ENCODE measurements at regions not wholly inside any gene's neighbourhood (a gene's known extent, or its start where the extent isn't known, plus 50 kb on each side); places are given as distances from the start of the nearest gene placed in this dataset.

GRCh38 chr16:9260666-9261065 is 169.2 kb downstream of the HAPSTR1 start:
- H3K4me3 ChIP-seq = no peak overlapping the region
- H3K27me3 ChIP-seq = peaks cover 0 to 17% (median 0%) of the 10 kb centered on the region in 4 donors
- no peaks in the 10 kb centered on the region for H3K36me3 ChIP-seq
- no peaks in the 10 kb centered on the region for H3K4me1 ChIP-seq
- intact Hi-C loops (cut with DNase I) = no loop called here
- 57% methylated on average over 4 of the region's 4 CpGs for WGBS
- no peak for DNase-seq (ENCODE audit: extremely low spot score)
- H3K27ac ChIP-seq (replicated peaks in 1 of 4) = no peak overlapping the region
- peaks cover 0 to 1% (median under 1%) of the 10 kb centered on the region in 4 donors for H3K9me3 ChIP-seq
- no peak for TF ChIP-seq POLR2A (IDR thresholded peaks at IDR 0.05; ENCODE audit: low read depth)
- TF ChIP-seq, protein P1, sequence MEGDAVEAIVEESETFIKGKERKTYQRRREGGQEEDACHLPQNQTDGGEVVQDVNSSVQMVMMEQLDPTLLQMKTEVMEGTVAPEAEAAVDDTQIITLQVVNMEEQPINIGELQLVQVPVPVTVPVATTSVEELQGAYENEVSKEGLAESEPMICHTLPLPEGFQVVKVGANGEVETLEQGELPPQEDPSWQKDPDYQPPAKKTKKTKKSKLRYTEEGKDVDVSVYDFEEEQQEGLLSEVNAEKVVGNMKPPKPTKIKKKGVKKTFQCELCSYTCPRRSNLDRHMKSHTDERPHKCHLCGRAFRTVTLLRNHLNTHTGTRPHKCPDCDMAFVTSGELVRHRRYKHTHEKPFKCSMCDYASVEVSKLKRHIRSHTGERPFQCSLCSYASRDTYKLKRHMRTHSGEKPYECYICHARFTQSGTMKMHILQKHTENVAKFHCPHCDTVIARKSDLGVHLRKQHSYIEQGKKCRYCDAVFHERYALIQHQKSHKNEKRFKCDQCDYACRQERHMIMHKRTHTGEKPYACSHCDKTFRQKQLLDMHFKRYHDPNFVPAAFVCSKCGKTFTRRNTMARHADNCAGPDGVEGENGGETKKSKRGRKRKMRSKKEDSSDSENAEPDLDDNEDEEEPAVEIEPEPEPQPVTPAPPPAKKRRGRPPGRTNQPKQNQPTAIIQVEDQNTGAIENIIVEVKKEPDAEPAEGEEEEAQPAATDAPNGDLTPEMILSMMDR (IDR thresholded peaks at IDR 0.05) = no peak
- no peak for TF ChIP-seq POLR2AphosphoS5 (IDR thresholded peaks at IDR 0.05)
- TF ChIP-seq EP300 (IDR thresholded peaks at IDR 0.05) = no peak

DNA sequence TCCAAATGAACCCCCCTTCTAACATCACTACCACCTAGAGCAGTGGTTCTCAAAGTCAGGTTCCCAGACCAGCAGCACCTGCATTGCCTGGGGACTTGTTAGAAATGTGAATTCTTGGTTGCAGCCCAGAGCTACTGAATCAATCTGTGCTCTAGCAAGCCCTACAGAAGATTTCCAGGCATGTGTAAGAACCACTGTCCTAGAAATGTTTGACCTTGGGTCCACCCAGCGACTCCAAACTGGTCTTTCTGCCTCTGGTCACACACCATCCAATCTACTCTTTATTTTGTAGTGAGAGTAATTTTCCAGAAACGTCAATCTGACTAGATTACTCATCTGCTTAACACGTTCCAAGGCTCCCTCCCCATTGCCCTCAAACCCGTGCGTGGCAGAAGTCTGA is 169.9 kb downstream of the HAPSTR1 start:
- no peak for TF ChIP-seq EP300 (IDR thresholded peaks at IDR 0.05)
- TF ChIP-seq, protein P1 (IDR thresholded peaks at IDR 0.05) = no peak
- TF ChIP-seq POLR2AphosphoS5 (IDR thresholded peaks at IDR 0.05) = no peak
- TF ChIP-seq POLR2A (IDR thresholded peaks at IDR 0.05; ENCODE audit: low read depth) = no peak
- Histone ChIP-seq H3K9me3 (peaks cover 0 to 8% (median 3%) of the 10 kb centered on the region in 4 donors), H3K4me3 (no peak overlapping the region), H3K27me3 (peaks cover 0 to 12% (median 0%) of the 10 kb centered on the region in 4 donors), H3K4me1 (no peaks in the 10 kb centered on the region), H3K27ac (replicated peaks in 1 of 4) (no peak overlapping the region), H3K36me3 (no peaks in the 10 kb centered on the region)
- 81% methylated on average over 5 of the region's 5 CpGs for WGBS
- intact Hi-C loops (cut with DNase I) = no loop called here
- no peak for DNase-seq (ENCODE audit: extremely low spot score)

DNA sequence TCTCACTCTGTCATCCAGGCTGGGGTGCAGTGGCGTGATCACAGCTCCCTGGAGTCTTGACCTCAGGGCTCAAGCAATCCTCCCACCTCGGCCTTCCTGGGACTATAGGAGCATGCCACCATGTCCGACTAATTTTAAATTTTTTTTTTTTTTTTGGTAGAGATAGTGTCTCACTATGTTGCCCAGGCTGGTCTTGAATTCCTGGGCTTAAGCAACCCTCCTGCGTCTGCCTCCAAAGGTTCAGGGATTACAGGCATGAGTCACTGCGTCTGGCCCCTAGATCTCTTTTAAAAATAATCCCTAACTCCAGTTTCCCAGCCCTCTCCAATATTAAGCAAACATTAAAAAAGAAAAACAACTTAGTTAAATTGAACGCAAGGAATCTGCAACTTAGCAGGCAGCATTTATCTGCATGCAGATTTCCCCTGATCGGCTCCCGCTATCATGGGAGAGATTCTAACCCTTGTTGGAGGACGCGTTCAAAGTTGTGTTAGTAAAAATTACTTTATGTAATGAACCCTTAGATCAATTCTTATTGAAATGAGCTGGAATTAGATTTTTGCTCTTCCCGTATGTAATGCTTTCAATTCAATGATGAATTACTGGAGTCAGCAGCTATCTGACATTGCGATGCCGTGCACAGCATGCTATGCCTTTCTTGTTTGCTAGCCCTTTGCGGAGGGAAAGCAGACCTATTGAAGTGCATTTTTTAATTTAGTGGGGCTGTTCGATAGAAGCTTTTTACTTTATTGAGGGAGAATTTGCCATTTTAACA is 171.7 kb downstream of the HAPSTR1 start:
- 79% methylated on average over 15 of the region's 15 CpGs for WGBS
- H3K36me3 ChIP-seq = no peaks in the 10 kb centered on the region
- intact Hi-C loops (cut with DNase I) = no loop called here
- H3K4me1 ChIP-seq = no peaks in the 10 kb centered on the region
- no peaks in the 10 kb centered on the region for H3K27me3 ChIP-seq
- no peak overlapping the region for H3K4me3 ChIP-seq
- TF ChIP-seq POLR2A (IDR thresholded peaks at IDR 0.05; ENCODE audit: low read depth) = no peak
- no peak for TF ChIP-seq EP300 (IDR thresholded peaks at IDR 0.05)
- TF ChIP-seq POLR2AphosphoS5 (IDR thresholded peaks at IDR 0.05) = no peak
- TF ChIP-seq, protein P1 (IDR thresholded peaks at IDR 0.05) = no peak
- no peak for DNase-seq (ENCODE audit: extremely low spot score)
- no peak overlapping the region for H3K27ac ChIP-seq (replicated peaks in 1 of 4)
- H3K9me3 ChIP-seq = peaks cover 0 to 13% (median 3%) of the 10 kb centered on the region in 4 donors

DNA sequence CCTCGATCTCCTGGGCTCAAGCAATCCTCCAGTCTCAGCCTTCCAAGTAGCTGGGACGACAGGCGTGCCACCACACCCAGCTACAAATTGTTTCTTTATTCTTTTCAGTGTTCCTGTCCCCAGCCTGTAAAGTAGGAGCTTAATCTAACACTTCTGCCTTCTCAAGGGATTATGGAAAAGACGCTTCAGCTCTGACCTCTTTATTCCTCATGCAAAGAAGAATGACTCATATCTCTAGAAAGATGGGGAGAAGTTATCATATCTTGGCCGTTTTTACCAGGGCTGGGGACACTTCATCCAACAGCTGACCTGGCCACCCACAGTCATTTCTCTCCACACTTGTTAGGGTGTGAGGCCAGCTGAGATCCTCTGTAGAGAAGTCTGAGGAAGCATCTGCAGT is 172.6 kb downstream of the HAPSTR1 start:
- Histone ChIP-seq H3K4me1 (no peaks in the 10 kb centered on the region), H3K4me3 (no peak overlapping the region), H3K27ac (replicated peaks in 1 of 4) (no peak overlapping the region), H3K27me3 (no peaks in the 10 kb centered on the region), H3K9me3 (peaks cover 0 to 13% (median 3%) of the 10 kb centered on the region in 4 donors), H3K36me3 (no peaks in the 10 kb centered on the region)
- intact Hi-C loops (cut with DNase I) = no loop called here
- TF ChIP-seq POLR2A (IDR thresholded peaks at IDR 0.05; ENCODE audit: low read depth) = no peak
- TF ChIP-seq POLR2AphosphoS5 (IDR thresholded peaks at IDR 0.05) = no peak
- TF ChIP-seq, protein P1 (IDR thresholded peaks at IDR 0.05) = no peak
- no peak for TF ChIP-seq EP300 (IDR thresholded peaks at IDR 0.05)
- WGBS = 61% methylated on average over 5 of the region's 5 CpGs
- DNase-seq (ENCODE audit: extremely low spot score) = no peak
